ENCODE measurements at regions not wholly inside any gene's neighbourhood (a gene's known extent, or its start where the extent isn't known, plus 50 kb on each side); places are given as distances from the start of the nearest gene placed in this dataset.
"Not testable (repeated sequence)": the region's sequence is repeated elsewhere in the genome, so short reads cannot be mapped to it uniquely, and the experiment has no call there.

DNA sequence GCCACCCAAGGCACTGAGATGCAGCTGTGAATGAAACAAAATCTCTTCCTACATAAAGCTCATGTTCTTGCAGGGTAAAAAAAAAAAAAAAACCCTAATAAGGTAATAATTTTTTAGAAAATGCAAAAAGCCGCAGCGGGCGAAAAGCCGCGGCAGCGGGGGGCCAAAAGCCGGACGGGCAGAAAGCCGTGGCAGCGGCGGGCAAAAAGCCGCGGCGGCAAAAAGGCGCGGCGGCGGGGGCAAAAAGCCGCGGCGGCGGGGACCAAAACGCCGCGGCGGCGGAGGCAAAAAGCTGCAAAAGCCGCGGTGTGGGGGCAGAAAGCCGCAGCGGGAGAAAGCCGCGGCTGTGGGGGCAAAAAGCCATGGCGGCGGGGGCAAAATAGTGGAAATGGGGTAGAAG lies 198.9 kb downstream of the ZNF92 start:
- not testable (repeated sequence) for DNase-seq (ENCODE audit: low read depth); H3K9ac ChIP-seq (ENCODE audit: low read length); H3K9me3 ChIP-seq (ENCODE audit: insufficient read depth, low read depth, low read length); H3K27ac ChIP-seq (ENCODE audit: low read depth, low read length); H3K4me3 ChIP-seq (ENCODE audit: insufficient read depth, low read depth, low read length); H3K27me3 ChIP-seq (ENCODE audit: insufficient read depth, low read length); H3K4me1 ChIP-seq (ENCODE audit: insufficient read depth, low read length); H3K79me2 ChIP-seq (ENCODE audit: insufficient read depth, low read length); H2AFZ ChIP-seq (ENCODE audit: low read depth, low read length); H3K27me3 Mint-ChIP-seq (ENCODE audit: low read depth, unreplicated experiment); H3K36me3 Mint-ChIP-seq (ENCODE audit: low read depth, unreplicated experiment); H4K20me1 ChIP-seq (ENCODE audit: insufficient read depth, low read length); H3K4me3 Mint-ChIP-seq (ENCODE audit: unreplicated experiment); H3K9me3 Mint-ChIP-seq (ENCODE audit: unreplicated experiment); FAIRE-seq; H3K4me1 Mint-ChIP-seq (ENCODE audit: low read depth, unreplicated experiment); H3K36me3 ChIP-seq (ENCODE audit: insufficient read depth, low read length); H3K27ac Mint-ChIP-seq (ENCODE audit: unreplicated experiment)
- peak overlapping the region; percentile 50 for H3K4me2 ChIP-seq (ENCODE audit: low read length)

DNA sequence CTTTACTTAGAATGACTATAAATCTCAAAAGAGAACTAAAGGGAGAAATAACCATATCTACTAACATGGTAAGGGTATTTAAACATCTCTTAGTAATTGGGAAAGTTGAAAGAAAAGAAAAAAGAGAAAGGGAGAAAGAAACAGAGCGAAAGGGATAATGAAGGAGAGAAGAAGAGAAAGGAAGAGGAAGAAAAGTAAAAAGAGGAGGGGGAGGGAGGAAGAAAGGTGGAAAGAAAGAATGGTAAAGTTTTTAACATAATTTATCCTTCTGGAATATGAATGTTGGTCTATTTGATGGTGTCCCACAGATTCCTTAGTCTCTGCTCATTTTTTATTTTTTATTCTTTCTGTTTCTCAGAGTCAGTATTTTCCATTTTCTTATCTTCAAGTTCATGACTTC lies 202.7 kb downstream of the ZNF92 start:
- not testable (repeated sequence) for H3K79me2 ChIP-seq (ENCODE audit: insufficient read depth, low read length); FAIRE-seq; DNase-seq (ENCODE audit: low read depth); H3K36me3 ChIP-seq (ENCODE audit: insufficient read depth, low read length); H4K20me1 ChIP-seq (ENCODE audit: insufficient read depth, low read length); H3K9ac ChIP-seq (ENCODE audit: low read length); H3K4me1 ChIP-seq (ENCODE audit: insufficient read depth, low read length); H3K27ac Mint-ChIP-seq (ENCODE audit: unreplicated experiment); H3K36me3 Mint-ChIP-seq (ENCODE audit: low read depth, unreplicated experiment); H3K27ac ChIP-seq (ENCODE audit: low read depth, low read length); H3K27me3 Mint-ChIP-seq (ENCODE audit: low read depth, unreplicated experiment); H3K9me3 ChIP-seq (ENCODE audit: insufficient read depth, low read depth, low read length); H3K27me3 ChIP-seq (ENCODE audit: insufficient read depth, low read length); H3K4me3 ChIP-seq (ENCODE audit: insufficient read depth, low read depth, low read length); H3K9me3 Mint-ChIP-seq (ENCODE audit: unreplicated experiment); H3K4me2 ChIP-seq (ENCODE audit: low read length); H2AFZ ChIP-seq (ENCODE audit: low read depth, low read length); H3K4me3 Mint-ChIP-seq (ENCODE audit: unreplicated experiment); H3K4me1 Mint-ChIP-seq (ENCODE audit: low read depth, unreplicated experiment)

DNA sequence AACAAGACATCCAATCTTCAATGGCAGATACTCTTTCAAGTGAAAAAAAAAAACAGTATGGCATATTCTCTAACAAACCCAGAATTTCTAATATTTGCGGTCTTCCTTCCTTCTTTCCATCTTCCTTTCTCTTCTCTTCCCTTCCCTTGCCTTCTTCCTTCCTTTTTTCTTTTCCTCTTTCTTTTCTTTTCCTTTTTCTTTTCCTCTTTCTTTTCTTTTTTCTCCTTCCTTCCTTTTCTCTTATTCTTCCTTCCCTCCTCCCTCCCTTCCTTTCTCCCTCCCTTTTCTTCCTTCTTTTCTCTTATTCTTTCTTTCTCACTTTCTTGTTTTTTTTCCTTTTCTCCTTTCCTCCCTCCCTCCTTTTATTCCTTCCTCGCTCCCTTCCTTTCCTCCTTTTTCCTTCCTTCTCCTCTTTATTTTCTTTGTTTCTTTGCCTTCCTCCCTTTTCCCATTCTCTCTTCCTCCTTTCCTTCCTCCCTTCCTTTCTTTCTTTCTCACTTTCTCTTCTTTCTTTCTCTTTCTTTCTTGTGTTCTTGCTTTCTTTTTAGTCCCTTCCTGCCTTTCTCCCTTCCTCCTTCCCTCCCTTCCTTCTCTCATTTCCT lies 209.0 kb downstream of the ZNF92 start:
- H3K27me3 Mint-ChIP-seq (ENCODE audit: low read depth, unreplicated experiment); H3K9ac ChIP-seq (ENCODE audit: low read length); H3K79me2 ChIP-seq (ENCODE audit: insufficient read depth, low read length); H3K4me3 Mint-ChIP-seq (ENCODE audit: unreplicated experiment); H3K27ac ChIP-seq (ENCODE audit: low read depth, low read length); H3K4me2 ChIP-seq (ENCODE audit: low read length); H3K36me3 Mint-ChIP-seq (ENCODE audit: low read depth, unreplicated experiment); H3K4me1 Mint-ChIP-seq (ENCODE audit: low read depth, unreplicated experiment); DNase-seq (ENCODE audit: low read depth); H2AFZ ChIP-seq (ENCODE audit: low read depth, low read length); H3K4me1 ChIP-seq (ENCODE audit: insufficient read depth, low read length); FAIRE-seq; H3K9me3 Mint-ChIP-seq (ENCODE audit: unreplicated experiment); H3K27ac Mint-ChIP-seq (ENCODE audit: unreplicated experiment); H3K4me3 ChIP-seq (ENCODE audit: insufficient read depth, low read depth, low read length); H3K36me3 ChIP-seq (ENCODE audit: insufficient read depth, low read length); H3K27me3 ChIP-seq (ENCODE audit: insufficient read depth, low read length); H3K9me3 ChIP-seq (ENCODE audit: insufficient read depth, low read depth, low read length); H4K20me1 ChIP-seq (ENCODE audit: insufficient read depth, low read length): not testable (repeated sequence)

DNA sequence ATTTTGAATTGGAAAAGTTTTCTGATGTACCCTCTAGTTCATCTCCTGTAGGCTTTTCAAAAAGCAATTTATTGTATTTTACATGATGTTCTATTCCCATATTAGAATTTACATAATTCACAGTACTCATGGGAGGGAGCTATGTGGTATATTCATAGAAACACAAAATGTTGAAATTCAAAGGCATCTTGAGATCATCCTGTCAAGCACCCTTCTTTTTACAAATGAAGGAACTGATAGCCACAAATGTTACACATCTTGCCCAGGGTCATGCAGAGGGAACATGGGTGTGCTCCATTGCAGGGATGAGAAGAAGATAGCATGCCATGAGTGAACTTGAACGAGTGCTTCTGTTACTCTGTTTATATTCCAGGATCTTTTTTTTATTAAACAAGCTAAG lies 228.8 kb downstream of the ZNF92 start:
- H3K79me2 ChIP-seq (ENCODE audit: insufficient read depth, low read length); H3K27ac ChIP-seq (ENCODE audit: low read depth, low read length); H3K27ac Mint-ChIP-seq (ENCODE audit: unreplicated experiment); H4K20me1 ChIP-seq (ENCODE audit: insufficient read depth, low read length); H3K4me3 Mint-ChIP-seq (ENCODE audit: unreplicated experiment); H3K9me3 ChIP-seq (ENCODE audit: insufficient read depth, low read depth, low read length); H3K27me3 ChIP-seq (ENCODE audit: insufficient read depth, low read length); H3K9ac ChIP-seq (ENCODE audit: low read length); H3K36me3 ChIP-seq (ENCODE audit: insufficient read depth, low read length); H3K4me2 ChIP-seq (ENCODE audit: low read length); H3K36me3 Mint-ChIP-seq (ENCODE audit: low read depth, unreplicated experiment); FAIRE-seq; H2AFZ ChIP-seq (ENCODE audit: low read depth, low read length); H3K4me1 Mint-ChIP-seq (ENCODE audit: low read depth, unreplicated experiment); H3K4me3 ChIP-seq (ENCODE audit: insufficient read depth, low read depth, low read length); DNase-seq (ENCODE audit: low read depth); H3K9me3 Mint-ChIP-seq (ENCODE audit: unreplicated experiment); H3K4me1 ChIP-seq (ENCODE audit: insufficient read depth, low read length): not testable (repeated sequence)
- peaks cover 16% of the 10 kb centered on the region for H3K27me3 Mint-ChIP-seq (ENCODE audit: low read depth, unreplicated experiment)
